ENCODE measurements at regions not wholly inside any gene's neighbourhood (a gene's known extent, or its start where the extent isn't known, plus 50 kb on each side); places are given as distances from the start of the nearest gene placed in this dataset.

DNA sequence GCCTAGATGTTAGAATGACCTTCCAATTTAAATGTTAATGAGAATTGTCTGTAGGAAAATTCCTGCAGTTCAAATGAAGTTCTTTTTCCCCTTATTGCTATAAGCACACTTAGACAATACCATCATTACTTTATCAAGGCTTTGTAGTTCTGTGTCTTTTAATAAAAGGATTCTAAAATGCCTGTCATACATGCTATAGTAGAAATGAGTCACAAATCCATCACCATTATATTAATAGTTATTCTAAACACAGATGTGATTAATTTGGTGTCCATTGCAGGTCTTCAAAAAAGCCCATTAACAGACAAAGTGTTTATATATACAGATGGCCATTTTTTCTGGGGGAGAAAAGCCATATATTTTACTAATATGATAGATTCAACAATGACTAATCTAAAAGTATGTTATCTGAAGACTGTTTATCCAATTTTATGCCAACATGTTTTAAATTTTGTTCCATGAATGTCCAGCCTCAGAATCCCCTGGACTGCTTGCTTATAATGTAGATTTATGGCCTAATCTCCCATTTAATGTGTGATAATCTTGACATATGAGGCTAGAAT, 1678.3 kb upstream of the PCDH20 start:
- DNase-seq, result no peak

GRCh38 chr13:63092456-63092855, 1676.8 kb upstream of the PCDH20 start:
- no peak for DNase-seq

- no peak for DNase-seq
Observed at GRCh38 chr13:63090524-63090923, 1674.9 kb upstream of the PCDH20 start.

GRCh38 chr13:63088226-63088625, 1672.6 kb upstream of the PCDH20 start:
- DNase-seq, result no peak

GRCh38 chr13:63086286-63086685, 1670.6 kb upstream of the PCDH20 start:
- DNase-seq, result no peak

GRCh38 chr13:63085851-63086250, 1670.2 kb upstream of the PCDH20 start:
- DNase-seq, result no peak

GRCh38 chr13:63081400-63082014, 1665.9 kb upstream of the PCDH20 start:
- DNase-seq, result no peak

- no peak for DNase-seq
Observed at GRCh38 chr13:63075126-63075525, 1659.5 kb upstream of the PCDH20 start.

DNA sequence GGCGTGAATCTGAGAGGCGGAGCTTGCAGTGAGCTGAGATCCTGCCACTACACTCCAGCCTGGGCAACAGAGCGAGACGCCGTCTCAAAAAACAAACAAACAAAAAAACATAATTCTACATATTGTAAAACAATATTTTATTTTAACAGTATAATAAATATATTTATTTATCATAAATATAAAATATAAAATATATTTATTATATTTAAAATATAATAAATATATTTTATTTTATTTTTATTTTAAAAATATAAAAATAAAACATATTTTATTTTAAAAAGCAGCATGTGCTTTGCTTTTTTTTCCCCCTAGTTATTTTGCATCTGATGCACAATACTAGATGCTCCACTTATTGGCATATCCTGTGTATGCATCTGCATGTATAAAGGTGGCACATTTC, 1634.6 kb upstream of the PCDH20 start:
- DNase-seq, result no peak

DNA sequence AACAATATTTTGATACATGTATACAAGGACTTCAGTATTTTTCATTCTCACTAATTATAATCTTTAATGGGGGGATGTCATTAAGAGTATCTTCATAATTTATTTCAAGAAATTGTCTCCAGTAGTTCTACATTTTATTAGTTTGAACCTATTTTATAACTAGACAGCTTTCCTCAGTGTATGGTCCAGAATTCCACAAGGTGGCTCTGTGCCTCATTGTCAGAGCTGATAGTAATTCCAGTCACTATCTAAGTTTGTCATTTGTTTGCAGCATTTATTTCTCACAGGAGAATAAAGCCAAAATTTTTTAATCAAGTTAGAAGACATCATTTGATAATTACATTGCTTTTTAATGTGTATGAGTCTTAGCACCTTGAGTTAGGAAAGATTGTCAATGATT, 1633.0 kb upstream of the PCDH20 start:
- DNase-seq, result no peak

- no peak for DNase-seq
Observed at GRCh38 chr13:63044589-63045313, 1629.1 kb upstream of the PCDH20 start.

- DNase-seq, result no peak
Observed at GRCh38 chr13:63042686-63043085, 1627.0 kb upstream of the PCDH20 start.

DNA sequence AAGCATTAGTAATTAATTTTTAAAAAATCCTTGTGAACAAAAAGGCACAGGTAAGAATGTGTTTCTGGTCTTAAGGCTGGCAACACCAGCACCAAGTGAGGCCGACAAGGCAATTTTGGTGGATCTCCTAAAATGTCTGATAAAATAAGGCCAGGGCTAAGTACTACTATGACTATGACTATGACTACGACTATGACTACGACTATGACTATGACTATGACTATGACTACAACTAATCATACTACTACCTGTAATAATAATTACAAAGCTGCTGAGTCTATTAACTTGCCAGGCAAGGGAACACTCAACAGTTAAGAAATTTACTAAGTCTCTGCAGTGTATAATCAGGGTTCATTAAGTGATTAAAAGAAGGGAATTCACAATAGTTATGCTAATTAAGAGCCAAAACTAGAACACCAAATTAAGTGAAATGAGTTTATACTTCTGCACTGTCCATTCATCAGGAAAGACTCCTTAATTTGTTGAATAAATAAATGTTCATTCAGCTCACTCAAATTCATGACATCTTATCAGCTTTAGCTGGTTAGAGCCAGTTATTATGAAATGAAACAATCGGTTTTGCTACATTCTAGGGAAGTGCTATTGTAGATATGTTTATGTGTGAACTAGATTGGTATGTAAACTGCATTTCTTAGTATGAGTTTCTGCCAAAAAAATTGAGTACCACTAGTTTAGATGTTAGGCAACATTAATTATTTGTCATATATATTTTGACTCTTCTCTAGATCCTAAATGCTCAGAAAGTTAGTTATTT, 1626.2 kb upstream of the PCDH20 start:
- DNase-seq, result no peak

GRCh38 chr13:63026285-63026797, 1610.7 kb upstream of the PCDH20 start:
- DNase-seq, result no peak

DNA sequence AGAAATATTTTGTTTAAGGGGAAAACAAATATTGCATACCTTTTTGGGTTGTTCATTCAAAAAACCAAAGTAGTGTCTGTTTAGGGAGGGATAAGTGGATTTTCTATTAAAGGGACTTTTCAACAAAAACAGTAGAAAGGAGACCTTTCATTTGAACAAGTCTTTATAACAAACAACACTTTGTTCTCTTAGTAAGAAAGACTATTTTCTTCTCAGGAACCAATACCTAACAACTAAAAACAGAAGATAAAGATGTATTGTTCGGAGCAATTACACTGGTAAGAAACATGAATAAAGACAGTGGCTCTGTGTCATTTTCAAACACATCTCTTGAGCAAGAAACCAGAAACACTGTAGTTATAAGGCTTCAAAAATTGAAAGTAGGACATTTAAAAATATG, 1610.1 kb upstream of the PCDH20 start:
- DNase-seq, result no peak

- no peak for DNase-seq
Observed at GRCh38 chr13:63024458-63024857, 1608.8 kb upstream of the PCDH20 start.

GRCh38 chr13:63011996-63012395, 1596.3 kb upstream of the PCDH20 start:
- DNase-seq, result no peak

DNA sequence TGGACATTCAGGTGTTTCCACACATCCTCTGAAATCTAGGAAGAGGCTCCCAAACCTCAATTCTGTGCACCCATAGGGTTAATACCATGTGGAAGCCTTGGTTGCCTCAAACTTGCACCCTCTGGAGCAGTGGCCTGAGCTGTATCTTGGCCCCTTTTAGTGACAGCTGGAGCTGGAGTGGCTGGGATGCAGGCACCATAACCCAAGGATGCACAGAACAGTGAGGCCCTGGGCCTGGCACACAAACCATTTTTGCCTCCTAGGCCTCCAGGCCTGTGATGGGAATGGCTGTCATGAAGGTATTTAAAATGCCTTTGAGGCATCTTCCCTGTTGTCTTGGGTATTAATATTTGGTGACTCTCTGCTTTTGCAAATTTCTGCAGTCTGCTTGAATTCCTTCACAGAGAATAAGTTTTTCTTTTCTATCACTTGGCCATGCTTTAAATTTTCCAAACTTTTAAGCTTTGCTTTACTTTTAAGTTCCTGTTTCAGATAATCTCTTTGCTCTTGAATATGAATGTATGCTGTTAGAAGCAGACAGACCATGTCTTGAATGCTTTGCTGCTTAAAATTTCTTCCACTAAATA, 1594.5 kb upstream of the PCDH20 start:
- DNase-seq, result no peak

DNA sequence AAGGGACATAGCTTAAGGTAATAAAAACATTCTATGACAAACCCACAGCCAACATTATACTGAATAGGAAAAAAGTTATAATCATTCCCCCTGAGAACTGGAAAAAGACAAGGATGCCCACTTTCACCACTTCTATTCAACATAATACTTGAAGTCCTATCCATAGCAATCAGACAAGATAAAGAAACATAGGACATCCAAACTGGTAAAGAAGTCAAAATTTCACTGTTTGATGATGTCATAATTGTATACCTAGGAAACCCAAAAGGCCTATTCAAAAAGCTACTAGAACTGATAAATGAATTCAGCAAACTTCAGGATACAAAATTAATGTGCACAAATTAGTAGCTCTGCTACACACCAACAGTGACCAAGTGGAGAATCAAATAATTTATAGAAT, 1590.0 kb upstream of the PCDH20 start:
- DNase-seq, result no peak

GRCh38 chr13:62997696-62998095, 1582.0 kb upstream of the PCDH20 start:
- no peak for DNase-seq

DNA sequence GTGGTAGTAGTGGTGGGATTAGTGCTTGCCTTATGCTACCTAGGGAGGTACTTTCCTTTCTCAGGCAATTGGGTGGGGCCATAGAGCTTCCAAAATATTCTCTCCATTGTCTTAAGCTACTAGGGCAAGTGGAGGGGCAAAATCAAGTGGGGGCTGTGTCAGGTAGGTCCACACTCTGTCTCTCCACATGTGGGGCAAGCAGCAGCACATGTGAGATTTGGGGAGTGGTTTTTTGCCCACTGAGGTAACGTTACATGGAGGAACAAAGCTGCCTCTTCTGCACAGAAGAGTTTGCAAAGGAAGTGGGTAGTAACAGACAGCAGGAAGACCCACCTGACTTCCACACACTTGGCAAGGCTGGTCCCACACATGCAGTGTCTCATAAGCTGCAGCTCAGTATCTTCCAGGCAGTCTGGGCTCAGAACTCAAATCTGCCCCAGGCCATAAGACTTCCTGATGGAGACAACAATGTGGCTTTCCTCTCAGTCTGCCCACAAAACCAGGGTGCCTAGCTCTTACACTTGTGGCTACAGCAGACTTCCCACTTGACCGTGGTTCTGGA, 1581.5 kb upstream of the PCDH20 start:
- no peak for DNase-seq

DNA sequence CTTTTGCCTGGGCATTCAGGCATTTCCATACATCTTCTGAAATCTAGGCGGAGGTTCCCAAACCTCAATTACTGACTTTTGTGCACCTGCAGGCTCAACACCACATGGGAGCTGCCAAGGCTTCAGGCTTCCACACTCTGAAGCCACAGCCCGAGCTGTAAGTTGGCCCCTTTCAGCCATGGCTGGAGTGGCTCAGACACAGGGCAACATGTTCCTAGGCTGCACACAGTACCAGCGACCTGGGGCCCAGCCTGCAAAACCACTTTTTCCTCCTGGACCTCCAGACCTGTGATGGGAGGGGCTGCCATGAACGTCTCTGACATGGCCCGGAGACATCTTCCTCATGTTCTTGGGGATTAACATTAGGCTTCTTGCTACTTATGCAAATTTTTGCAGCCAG, 1558.2 kb upstream of the PCDH20 start:
- DNase-seq, result no peak

DNA sequence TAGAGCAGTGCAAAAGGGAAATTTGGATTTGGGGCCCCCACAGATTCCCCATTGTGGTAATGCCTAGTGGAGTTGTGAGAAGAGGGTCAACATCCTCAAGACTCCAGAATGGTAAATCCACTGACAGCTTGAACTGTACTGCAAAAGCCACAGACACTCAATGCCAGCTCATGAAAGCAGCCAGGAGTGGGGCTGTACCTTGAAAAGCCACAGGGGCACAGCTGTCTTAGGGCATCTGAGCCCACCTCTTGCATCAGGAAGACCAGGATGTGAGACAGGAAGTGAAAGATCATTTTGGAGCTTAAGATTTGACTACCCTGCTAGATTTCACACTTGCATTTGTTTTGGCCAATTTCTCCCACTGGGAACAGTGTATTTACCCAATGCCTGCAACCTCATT, 1548.9 kb upstream of the PCDH20 start:
- DNase-seq, result no peak
